Upper lobe of left lung (tissue), 6 donors: ENCODE measurements at regions not wholly inside any gene's neighbourhood (a gene's known extent, or its start where the extent isn't known, plus 50 kb on each side); places are given as distances from the start of the nearest gene placed in this dataset.
"Not testable (repeated sequence)": the region's sequence is repeated elsewhere in the genome, so short reads cannot be mapped to it uniquely, and the experiment has no call there.

ENCODE experiments used
- ATAC-seq, 2 donors: fragments of 200-7000 bp; cut with Tn5 transposase; one replicate each; pipeline ENCODE4 v1.9.1; 2022; ENCODE audit warnings: mild to moderate bottlenecking in 2 of 2, moderate library complexity in 2 of 2; ENCODE audit not compliant: low FRiP score in 2 of 2
- DNase-seq, 2 donors: peaks; one replicate each; pipeline ENCODE4 v3.0.0-alpha.2; 2019 to 2020
- H3K27ac ChIP-seq, 4 donors: fragments of 200-600 bp; sonication (generic); one replicate each; pipeline ENCODE4 v1.5.1; 2016 to 2019
- H3K27me3 ChIP-seq, 4 donors: fragments of 200-600 bp; sonication (generic); one replicate each; pipeline ENCODE4 v1.5.1; 2017 to 2019
- H3K36me3 ChIP-seq, 4 donors: fragments of 200-600 bp; sonication (generic); one replicate each; pipeline ENCODE4 v1.5.1; 2016 to 2019
- H3K4me1 ChIP-seq, 4 donors: fragments of 200-600 bp; sonication (generic); one replicate each; pipeline ENCODE4 v1.5.1; 2018 to 2019
- H3K4me3 ChIP-seq, 4 donors: fragments of 200-600 bp; sonication (generic); one replicate each; pipeline ENCODE4 v1.5.1; 2017 to 2019; ENCODE audit warnings: mild to moderate bottlenecking in 2 of 4, moderate library complexity in 1 of 4
- H3K9me3 ChIP-seq, 4 donors: fragments of 200-600 bp; sonication (generic); one replicate each; pipeline ENCODE4 v1.5.1; 2018 to 2019
- CTCF ChIP-seq, 6 experiments: fragments of 450-650 bp in 4 of 6; fragments of 200-600 bp in 2 of 6; sonication (generic) in 2 of 6; IDR thresholded peaks; one replicate each; pipeline ENCODE4 v1.5.1; 2016 to 2019; ENCODE audit warnings: antibody characterized with exemption in 6 of 6
- EP300 ChIP-seq, 4 donors: sonication (generic); formaldehyde crosslinking; IDR thresholded peaks; one replicate each; pipeline ENCODE4 v1.5.1; 2017; ENCODE audit warnings: antibody characterized with exemption in 4 of 4, control low read depth in 2 of 4
- POLR2A ChIP-seq, 4 donors: fragments of 450-650 bp; IDR thresholded peaks; one replicate each; pipeline ENCODE4 v1.5.1; 2016 to 2017; ENCODE audit warnings: antibody characterized with exemption in 4 of 4, mild to moderate bottlenecking in 2 of 4
- POLR2AphosphoS5 ChIP-seq, 2 donors: sonication (generic); formaldehyde crosslinking; IDR thresholded peaks; one replicate each; pipeline ENCODE4 v1.5.1; 2017; ENCODE audit warnings: antibody characterized with exemption in 2 of 2
- WGBS, 2 donors: methylation state at CpG; one replicate each; pipeline ENCODE4 v1.1.5; 2017 to 2018; 5-methylcytosine and 5-hydroxymethylcytosine counted together
- donor health status: DM: no; HTN: no; CAD: no; lungs with moderate emphysema.
- donor health status: DM: no; HTN: yes; CAD: no; lungs with severe emphysema.

GRCh38 chr16:10296956-10297340 is 88.9 kb upstream of the ATF7IP2 start:
- no peak for DNase-seq
- TF ChIP-seq POLR2AphosphoS5 (IDR thresholded peaks at IDR 0.05) = no peak
- no peak for TF ChIP-seq CTCF (IDR thresholded peaks at IDR 0.05)
- no peak for TF ChIP-seq EP300 (IDR thresholded peaks at IDR 0.05)
- TF ChIP-seq POLR2A (IDR thresholded peaks at IDR 0.05) = no peak
- ATAC-seq = no peak
- Histone ChIP-seq H3K27ac (no peak overlapping the region), H3K27me3 (no peaks in the 10 kb centered on the region), H3K4me3 (no peak overlapping the region), H3K9me3 (peaks cover 0 to 6% (median 1%) of the 10 kb centered on the region in 4 donors), H3K36me3 (no peaks in the 10 kb centered on the region), H3K4me1 (no peaks in the 10 kb centered on the region)
- 90 to 91% methylated on average over 7 of the region's 7 CpGs for WGBS, 2 donors

GRCh38 chr16:10297341-10298006 is 88.4 kb upstream of the ATF7IP2 start:
- H3K4me3 ChIP-seq = no peak overlapping the region

GRCh38 chr16:10300905-10301304 is 85.0 kb upstream of the ATF7IP2 start:
- no peaks in the 10 kb centered on the region for H3K4me1 ChIP-seq
- 82 to 100% methylated on average over 3 of the region's 3 CpGs for WGBS, 2 donors
- no peak overlapping the region for H3K4me3 ChIP-seq
- H3K27ac ChIP-seq = no peak overlapping the region
- DNase-seq = no peak
- no peak for ATAC-seq
- H3K27me3 ChIP-seq = no peaks in the 10 kb centered on the region
- TF ChIP-seq EP300 (IDR thresholded peaks at IDR 0.05) = no peak
- no peak for TF ChIP-seq POLR2AphosphoS5 (IDR thresholded peaks at IDR 0.05)
- TF ChIP-seq POLR2A (IDR thresholded peaks at IDR 0.05) = no peak
- no peak for TF ChIP-seq CTCF (IDR thresholded peaks at IDR 0.05)
- H3K36me3 ChIP-seq = no peaks in the 10 kb centered on the region
- H3K9me3 ChIP-seq = no peaks in the 10 kb centered on the region

More at GRCh38 chr16:10297341-10298006, 88.4 kb upstream of the ATF7IP2 start:
- peaks cover 0 to 5% (median 0%) of the 10 kb centered on the region in 4 donors for H3K9me3 ChIP-seq
- no peak overlapping the region for H3K27ac ChIP-seq
- no peaks in the 10 kb centered on the region for H3K36me3 ChIP-seq
- 65 to 68% methylated on average over 13 of the region's 13 CpGs for WGBS, 2 donors
- H3K27me3 ChIP-seq = no peaks in the 10 kb centered on the region
- H3K4me1 ChIP-seq = no peaks in the 10 kb centered on the region
- DNase-seq = no peak
- ATAC-seq = peak in 1 of 2 donors; percentile 48
- TF ChIP-seq CTCF (IDR thresholded peaks at IDR 0.05) (no peak), POLR2A (IDR thresholded peaks at IDR 0.05) (no peak), EP300 (IDR thresholded peaks at IDR 0.05) (no peak), POLR2AphosphoS5 (IDR thresholded peaks at IDR 0.05) (no peak)

- H3K9me3 ChIP-seq, H3K27me3 ChIP-seq, H3K4me1 ChIP-seq, H3K36me3 ChIP-seq, ATAC-seq, H3K27ac ChIP-seq, H3K4me3 ChIP-seq, DNase-seq: not testable (repeated sequence)
- 89 to 95% methylated on average over 6 of the region's 6 CpGs for WGBS, 2 donors
Observed at GRCh38 chr16:10301547-10301946, 84.3 kb upstream of the ATF7IP2 start.

- DNase-seq = no peak
- 80 to 81% methylated on average over 4 of the region's 4 CpGs for WGBS, 2 donors
- no peaks in the 10 kb centered on the region for H3K4me1 ChIP-seq
- H3K9me3 ChIP-seq = no peaks in the 10 kb centered on the region
- H3K27me3 ChIP-seq = no peaks in the 10 kb centered on the region
- TF ChIP-seq POLR2AphosphoS5 (IDR thresholded peaks at IDR 0.05) = no peak
- TF ChIP-seq EP300 (IDR thresholded peaks at IDR 0.05) = no peak
- no peak for TF ChIP-seq POLR2A (IDR thresholded peaks at IDR 0.05)
- no peak for TF ChIP-seq CTCF (IDR thresholded peaks at IDR 0.05)
- no peak overlapping the region for H3K4me3 ChIP-seq
- ATAC-seq = no peak
- H3K27ac ChIP-seq = no peak overlapping the region
- H3K36me3 ChIP-seq = no peaks in the 10 kb centered on the region
Observed at GRCh38 chr16:10305912-10306311, 79.9 kb upstream of the ATF7IP2 start.
